HL-60/S4 treated with phorbol 12-myristate 13-acetate at 8.2 ng/mL for 4 days and 3 days (cell line): ENCODE measurements at regions not wholly inside any gene's neighbourhood (a gene's known extent, or its start where the extent isn't known, plus 50 kb on each side); places are given as distances from the start of the nearest gene placed in this dataset.

Experiments
- in situ Hi-C: fragments of 300-500 bp; cut with MboI; formaldehyde crosslinking; loops from 2 replicates; pipeline ENCODE4 v1.15.0; 2022; ENCODE audit warnings: low sequenced_read_pairs

GRCh38 chr6:168383062-168383854 is 57.7 kb upstream of the SMOC2 start:
- in situ Hi-C loops, result no loop called here

DNA sequence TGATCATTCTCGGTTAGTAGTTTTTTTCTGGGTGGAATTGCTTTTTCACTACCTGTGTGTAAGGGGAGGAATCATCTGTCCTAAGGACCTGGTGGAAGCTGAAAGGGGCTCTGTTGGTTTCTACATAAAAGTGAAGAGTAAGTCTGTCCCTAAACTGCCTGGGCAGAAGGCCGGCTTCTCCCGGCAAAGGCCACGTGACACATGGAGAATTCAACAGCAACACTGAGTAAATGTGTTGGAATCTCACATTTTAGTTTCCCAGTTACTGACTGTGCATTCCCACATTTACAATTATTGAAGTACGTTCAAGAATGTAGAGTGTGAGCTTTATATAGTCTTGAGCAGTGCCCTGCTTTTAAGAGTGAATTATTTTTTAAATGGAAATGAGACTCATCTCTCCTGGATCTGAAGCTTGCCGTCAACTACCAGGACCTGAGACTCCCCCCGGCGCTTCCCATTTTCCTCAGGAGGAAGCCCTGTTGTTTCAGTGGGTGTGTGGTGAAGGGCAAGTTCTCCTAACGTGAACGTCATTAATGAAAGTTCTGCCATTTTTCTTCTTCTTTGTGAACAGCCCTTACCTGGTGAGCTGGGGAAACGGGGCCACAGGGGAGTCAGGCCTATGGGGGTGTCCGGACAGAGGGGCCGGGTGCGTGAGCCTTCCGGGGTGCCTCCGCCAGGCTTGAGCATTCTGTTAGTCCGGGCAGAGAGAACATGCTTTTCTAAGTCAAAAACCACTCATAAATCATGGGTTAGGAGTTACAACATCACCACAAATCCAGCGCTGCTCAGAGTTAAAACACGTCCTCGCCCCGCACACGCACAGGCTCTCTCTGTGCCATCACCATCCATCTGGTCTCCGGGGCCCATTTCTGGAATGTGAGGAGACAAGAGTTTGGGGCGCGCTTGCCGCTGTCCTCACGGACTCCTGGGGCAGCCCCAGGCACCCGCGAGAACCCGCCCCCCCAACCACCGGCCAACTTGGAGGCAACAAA is 56.6 kb upstream of the SMOC2 start:
- in situ Hi-C loops, result no loop called here

GRCh38 chr6:168385037-168385759 is 55.8 kb upstream of the SMOC2 start:
- in situ Hi-C loops, result no loop called here

DNA sequence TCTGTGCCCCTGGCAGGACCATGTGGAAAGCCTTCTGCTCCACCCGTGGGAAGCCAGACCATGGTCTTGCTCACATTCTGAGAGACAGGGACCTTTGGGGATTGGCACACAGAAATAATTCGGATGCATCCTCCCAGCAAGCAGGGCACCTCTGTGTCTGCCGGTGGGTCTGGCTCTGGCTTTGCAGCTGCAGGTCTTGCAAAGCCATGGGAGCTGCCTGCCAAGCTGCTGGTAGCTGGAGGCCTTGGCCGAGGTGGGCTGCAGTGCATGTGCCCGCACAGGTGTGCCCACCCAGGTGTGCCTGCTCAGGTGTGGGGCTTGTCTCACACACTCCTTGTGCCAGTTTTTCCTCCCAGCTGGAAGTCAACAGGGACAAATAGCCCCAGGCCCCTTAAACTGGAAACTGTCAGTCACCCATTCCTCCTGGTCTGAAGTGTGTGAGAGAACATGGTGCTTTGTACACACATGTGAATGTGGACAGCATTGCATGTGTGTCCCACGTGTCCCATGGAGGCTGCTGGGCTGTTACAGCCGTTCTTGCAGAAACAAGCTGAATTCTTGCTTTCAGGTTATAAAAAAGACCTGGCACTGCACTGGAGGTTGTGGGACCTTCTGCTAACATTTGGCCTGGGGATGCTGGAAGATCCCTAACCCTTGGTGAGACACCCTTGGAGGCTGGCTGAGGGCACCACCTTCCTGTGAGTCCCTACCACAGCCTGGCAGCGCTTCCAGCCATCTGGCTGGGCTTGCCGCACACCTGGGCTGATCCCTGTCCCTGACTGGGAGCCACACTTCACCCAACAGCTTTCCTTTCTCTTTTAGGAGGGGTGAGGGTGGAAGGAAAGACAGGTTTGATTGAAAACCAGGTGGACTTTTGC is 54.9 kb upstream of the SMOC2 start:
- in situ Hi-C loops, result no loop called here

DNA sequence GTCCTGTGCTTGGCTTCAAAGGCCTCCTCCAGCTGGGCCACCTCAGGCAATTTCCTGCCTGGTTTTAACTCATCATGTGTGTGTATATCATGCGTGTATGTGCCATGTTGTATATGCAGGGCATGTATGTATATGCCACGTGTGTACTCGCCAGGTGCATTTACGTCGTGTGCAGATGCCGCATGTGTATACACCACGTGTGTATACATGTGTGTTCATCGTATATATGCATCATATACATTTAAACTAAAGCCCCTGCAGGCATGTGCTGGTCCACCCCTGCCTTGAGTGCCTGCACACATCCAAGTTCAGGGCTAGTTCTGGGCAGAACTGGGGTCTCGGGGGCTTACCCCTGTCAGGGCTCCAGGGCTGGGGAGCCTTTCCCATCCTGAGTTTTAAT is 54.0 kb upstream of the SMOC2 start:
- in situ Hi-C loops, result no loop called here

- in situ Hi-C loops, result no loop called here
These were observed 53.6 kb upstream of the SMOC2 start for GRCh38 chr6:168387426-168387825.

DNA sequence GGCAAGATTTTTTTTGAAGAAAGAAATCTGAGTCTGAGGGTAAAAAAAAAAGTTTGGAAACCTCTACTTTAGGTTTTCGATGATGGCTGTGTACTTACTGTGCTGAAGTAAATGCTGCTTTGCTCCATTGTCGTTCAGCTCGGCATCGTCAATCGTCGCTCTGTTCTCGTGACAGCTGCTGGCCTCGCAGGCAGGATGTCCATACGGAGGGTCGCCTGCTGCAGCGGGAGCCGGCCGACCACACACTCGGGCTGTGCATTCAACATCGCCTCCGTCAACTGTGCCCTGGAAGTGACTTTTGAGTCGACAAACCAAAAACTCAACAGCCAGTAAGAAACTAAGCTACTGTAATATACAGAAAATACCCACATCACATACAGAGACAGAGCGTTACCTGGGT is 53.1 kb upstream of the SMOC2 start:
- in situ Hi-C loops, result no loop called here

DNA sequence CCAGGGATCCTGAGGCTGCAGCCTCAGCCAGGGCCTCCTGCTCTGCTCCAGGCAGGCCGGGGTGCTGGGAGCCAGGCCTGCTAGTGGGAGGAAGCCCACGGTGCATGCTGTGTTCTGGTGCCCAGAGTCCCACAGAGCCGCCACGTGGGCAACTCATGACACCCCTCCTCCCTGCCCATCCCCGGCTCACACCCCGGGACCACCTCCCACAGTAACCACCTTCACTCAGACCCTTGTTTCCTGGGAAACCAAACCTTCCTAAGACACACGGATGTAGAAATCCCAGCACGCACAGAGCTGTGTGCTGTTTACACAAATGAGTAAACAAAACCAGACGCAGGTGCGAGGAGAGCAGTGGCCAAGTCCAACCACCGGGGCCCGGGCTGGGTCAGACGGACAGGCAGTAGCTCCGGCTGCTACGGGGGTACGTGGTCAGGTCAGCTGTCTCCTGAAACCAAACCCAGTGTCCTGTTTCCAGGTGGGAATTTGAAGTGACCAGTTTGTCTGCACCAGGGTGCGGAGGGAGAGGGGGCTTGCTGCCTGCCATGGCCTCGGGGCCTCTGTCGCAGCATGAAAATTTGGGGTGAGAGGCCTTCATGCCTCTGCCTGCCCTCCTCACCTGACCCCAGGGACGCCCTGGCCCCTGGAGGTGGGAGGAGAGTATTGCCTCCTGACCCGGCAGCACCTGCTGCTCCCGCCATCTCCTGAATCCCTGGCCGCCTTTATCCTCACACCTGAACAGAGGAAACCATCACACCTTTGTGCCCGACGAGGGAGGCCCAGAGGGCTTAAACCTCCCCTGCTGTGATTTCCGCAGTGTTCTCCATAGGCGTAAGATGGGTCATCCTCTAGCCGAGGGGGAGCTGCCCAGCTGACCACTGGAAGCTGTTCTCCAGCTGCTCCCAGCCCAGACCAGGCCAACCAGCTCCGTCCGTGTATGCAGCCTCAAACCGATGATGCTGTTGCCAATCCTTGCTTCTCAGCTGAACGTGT is 52.0 kb upstream of the SMOC2 start:
- in situ Hi-C loops, result no loop called here

DNA sequence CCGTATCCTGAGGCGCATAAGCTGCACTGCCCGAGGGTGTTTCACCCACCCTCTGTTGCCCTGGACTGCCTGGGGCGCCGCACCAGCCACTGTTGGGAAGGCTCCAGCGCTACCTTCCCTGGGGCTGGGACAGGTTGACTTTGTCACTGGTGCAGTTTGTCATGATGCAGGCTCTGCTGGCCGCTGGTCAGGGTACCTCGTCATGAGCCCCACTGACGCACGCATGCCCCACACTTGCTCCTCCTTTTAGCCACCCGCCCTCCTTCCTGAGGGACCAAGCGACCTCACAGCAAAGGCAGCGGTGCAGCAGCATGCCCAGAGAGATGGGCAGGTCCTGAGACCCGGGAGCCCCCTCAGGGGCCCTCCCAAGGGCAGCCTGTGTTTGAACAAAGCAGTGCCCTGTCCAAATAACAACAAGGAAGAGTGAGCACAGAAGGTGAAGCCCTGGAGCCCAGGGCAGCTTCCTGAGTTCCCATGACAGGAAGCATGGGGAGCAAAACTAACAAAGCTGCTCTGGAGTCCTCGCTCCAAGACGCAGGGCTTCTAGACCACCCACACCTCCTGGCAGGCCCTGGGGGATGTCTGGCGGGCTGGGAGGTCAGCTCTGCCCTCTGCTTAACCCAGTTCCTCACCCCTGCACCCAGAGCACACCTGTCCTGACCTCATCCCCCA is 50.1 kb upstream of the SMOC2 start:
- in situ Hi-C loops, result no loop called here
